Ishikawa (cell line): ENCODE measurements at regions not wholly inside any gene's neighbourhood (a gene's known extent, or its start where the extent isn't known, plus 50 kb on each side); places are given as distances from the start of the nearest gene placed in this dataset.

Experiments used
- TF ChIP-seq, protein P1 (sequence below): IDR thresholded peaks from 2 replicates; pipeline ENCODE4 v1.6.1; 2012; ENCODE audit warnings: low read depth, mild to moderate bottlenecking
- TF ChIP-seq, protein P2 (sequence below): IDR thresholded peaks from 2 replicates; pipeline ENCODE4 v1.6.1; 2012

DNA sequence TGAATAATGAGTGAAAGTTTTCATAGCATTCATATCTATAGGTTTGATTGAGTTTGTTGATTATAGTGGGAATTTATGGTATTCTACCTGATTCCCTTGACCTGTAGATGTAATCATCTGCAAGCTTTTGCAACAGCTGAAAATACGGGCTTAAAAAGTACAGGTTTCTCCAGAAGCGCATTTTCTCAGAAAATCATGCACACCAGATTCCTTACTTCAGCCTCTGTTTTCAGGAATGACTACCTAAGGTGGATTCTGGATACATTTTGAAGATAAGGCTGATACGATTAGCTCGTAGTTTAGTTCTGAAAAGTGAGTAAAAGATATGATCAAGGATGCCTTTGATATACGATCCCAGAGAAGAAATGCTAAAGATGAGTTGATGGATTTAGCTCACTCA, 694.8 kb upstream of the CDH10 start:
- TF ChIP-seq, protein P1, sequence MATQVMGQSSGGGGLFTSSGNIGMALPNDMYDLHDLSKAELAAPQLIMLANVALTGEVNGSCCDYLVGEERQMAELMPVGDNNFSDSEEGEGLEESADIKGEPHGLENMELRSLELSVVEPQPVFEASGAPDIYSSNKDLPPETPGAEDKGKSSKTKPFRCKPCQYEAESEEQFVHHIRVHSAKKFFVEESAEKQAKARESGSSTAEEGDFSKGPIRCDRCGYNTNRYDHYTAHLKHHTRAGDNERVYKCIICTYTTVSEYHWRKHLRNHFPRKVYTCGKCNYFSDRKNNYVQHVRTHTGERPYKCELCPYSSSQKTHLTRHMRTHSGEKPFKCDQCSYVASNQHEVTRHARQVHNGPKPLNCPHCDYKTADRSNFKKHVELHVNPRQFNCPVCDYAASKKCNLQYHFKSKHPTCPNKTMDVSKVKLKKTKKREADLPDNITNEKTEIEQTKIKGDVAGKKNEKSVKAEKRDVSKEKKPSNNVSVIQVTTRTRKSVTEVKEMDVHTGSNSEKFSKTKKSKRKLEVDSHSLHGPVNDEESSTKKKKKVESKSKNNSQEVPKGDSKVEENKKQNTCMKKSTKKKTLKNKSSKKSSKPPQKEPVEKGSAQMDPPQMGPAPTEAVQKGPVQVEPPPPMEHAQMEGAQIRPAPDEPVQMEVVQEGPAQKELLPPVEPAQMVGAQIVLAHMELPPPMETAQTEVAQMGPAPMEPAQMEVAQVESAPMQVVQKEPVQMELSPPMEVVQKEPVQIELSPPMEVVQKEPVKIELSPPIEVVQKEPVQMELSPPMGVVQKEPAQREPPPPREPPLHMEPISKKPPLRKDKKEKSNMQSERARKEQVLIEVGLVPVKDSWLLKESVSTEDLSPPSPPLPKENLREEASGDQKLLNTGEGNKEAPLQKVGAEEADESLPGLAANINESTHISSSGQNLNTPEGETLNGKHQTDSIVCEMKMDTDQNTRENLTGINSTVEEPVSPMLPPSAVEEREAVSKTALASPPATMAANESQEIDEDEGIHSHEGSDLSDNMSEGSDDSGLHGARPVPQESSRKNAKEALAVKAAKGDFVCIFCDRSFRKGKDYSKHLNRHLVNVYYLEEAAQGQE = no peak
- TF ChIP-seq, protein P2, sequence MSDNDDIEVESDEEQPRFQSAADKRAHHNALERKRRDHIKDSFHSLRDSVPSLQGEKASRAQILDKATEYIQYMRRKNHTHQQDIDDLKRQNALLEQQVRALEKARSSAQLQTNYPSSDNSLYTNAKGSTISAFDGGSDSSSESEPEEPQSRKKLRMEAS = no peak
